ENCODE measurements at regions not wholly inside any gene's neighbourhood (a gene's known extent, or its start where the extent isn't known, plus 50 kb on each side); places are given as distances from the start of the nearest gene placed in this dataset.

DNA sequence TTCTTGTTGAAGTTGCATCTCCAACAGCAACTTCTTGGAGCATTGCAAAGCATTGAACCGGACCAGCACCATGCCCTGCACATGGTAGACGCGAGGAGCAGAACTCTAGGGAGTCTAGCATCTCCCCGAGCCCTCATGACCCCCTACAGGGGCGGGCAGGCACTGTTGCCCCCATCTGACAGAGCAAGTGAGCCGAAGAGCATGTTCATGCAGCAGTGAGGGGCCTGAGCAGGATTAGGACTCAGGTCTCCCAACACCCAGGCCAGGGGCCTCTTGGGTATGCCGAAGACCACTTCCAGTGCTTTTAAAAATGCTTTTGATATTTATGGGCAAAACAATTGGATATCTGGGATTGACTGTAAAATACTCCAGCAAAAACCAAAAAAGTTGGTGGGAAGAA lies 163.3 kb downstream of the TFCP2L1 start:
- no peak for DNase-seq

- DNase-seq = no peak
These were observed 161.7 kb downstream of the TFCP2L1 start for GRCh38 chr2:121123268-121123667.

DNA sequence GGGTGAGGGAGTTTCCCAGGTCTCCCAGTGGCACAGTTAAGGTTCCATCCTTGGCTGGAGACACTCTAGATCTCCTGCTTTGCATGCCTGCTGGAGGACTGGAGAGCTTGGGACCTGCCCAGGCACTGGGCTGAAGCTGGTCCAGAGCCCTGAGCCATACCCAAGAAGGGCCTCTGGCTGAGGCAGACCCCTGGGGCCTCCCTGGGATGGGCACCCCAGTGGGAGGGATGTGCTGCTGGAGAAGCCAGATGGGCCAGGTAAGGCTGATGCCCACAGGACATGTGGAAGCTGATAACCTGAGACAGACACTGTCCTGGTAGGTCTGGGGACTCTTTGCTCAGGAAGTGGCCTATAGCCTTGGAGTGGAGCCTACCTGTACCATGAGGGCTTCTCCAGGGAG lies 160.7 kb downstream of the TFCP2L1 start:
- no peak for DNase-seq

- DNase-seq = no peak
These were observed 159.7 kb downstream of the TFCP2L1 start for GRCh38 chr2:121125350-121125749.

DNA sequence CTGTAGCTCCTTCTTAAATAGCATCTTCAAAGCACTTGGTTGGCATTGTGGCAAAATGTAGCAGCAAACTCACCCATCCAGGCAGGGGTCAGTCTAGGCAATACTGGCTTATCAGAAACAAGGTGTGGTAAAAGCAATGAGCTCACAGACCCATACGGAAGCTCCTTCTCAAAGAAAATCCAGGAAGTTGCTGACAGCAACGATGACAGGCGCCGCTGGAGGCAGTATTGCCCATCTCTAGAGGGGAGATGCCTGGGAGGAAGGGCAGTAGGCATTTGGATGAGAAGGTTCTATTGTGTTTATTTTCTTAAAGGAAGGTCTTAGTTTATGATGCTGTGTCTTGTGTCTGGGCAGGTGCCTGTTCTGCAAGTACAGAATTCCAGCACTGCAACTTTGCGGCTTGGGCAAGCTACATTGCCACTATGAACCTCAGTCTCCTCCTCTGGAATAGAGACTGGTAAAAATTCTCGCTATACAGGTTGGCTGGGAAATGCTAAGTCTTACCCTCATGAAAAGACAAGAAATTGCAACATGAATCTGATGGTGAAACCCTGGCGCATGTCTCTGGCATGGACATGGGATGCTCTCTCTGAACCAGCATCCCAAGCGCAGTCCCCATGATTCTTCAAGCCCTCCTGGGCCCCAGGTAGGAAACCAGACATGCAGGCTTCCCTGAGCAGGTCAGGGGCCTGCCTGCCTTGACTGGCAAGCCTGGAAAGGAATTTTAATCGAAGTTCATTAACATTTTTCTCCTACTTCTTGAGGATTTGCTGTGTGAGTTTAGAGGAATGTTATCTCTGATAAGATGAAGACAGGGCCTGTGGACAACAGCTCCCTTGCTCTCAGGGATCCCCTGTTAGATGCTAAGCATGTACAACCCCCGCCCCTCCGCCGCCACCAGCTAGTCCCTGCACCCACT lies 156.0 kb downstream of the TFCP2L1 start:
- no peak for DNase-seq

DNA sequence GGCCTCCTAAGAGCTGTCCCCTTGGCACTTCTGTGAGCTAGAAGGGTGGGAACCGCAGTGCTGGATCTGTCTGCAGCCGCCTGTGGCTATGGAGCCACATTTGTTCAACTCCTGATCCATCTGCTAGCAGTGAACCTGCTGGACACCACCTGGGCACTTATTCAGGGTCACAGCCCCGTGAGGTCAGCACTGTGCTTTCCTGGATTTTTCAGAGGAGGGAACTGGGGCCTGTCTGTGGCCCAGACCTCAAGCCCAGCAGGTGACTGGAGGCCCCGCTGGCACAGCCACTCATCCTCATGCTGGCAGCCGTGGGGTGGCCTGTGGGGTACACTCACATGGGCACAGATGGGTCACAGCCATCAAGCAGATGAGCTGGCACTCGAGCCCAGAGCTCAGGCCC lies 155.3 kb downstream of the TFCP2L1 start:
- DNase-seq = no peak

- DNase-seq = no peak
These were observed 154.6 kb downstream of the TFCP2L1 start for GRCh38 chr2:121130301-121130850.

GRCh38 chr2:121131375-121131774 lies 153.6 kb downstream of the TFCP2L1 start:
- no peak for DNase-seq

GRCh38 chr2:121132054-121132761 lies 152.8 kb downstream of the TFCP2L1 start:
- DNase-seq = no peak

- DNase-seq = no peak
These were observed 152.3 kb downstream of the TFCP2L1 start for GRCh38 chr2:121132762-121133107.

DNA sequence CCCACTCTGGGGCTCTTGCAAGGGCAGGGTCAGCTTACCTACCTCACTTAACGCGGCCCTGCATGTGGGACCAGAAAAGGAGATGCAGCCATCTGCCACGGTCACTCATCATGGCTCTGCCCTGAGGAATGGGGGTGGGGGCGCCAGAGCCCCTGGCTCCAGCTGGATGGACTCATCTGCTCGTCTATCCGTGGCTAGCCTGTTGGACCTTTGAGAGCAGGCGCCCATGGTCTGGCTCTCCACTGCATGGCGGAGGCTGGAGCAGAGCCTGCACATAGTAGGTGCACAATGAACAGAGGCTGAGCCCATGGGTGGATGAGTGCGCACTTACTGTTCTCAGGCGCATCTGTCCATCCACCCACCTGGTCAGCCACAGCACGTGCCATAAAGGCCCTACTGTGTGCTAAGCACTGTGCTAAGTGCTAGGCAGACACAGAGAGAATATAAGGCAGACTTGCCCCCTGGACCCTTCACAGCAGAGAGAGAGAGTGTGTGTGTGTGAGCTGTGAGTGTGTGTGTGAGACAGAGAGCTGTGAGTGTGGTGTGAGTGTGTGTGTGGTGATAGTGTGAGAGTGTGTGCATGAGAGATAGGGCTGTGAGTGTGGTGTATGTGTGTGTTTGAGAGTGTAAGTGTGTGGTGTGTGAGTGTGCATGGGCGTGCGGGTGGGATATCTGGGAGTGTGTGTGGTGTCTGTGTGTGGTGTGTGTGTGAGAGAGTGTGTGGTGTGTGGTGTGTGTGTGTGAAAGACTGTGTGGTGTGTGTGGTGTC lies 151.3 kb downstream of the TFCP2L1 start:
- no peak for DNase-seq

GRCh38 chr2:121134728-121135127 lies 150.3 kb downstream of the TFCP2L1 start:
- no peak for DNase-seq

GRCh38 chr2:121135168-121135853 lies 149.7 kb downstream of the TFCP2L1 start:
- no peak for DNase-seq

DNA sequence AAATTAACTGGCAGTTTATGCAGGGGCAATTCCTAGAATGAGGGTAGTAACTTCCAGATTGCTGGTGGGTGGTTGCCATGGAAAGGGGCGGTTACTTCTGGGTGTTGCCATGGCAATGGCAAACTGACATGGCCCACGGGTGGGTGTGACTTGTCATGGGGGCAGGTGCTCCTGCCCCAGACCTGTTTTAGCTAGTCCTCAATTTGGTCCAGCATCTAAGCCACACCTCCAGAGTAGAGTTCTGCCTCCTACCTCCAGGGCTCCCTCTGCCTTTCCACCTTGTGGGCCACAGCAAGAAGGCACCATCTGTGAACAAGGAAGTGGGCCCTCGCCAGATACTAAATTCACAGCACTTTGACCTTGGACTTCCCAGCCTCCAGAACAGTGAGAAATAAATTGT lies 148.7 kb downstream of the TFCP2L1 start:
- DNase-seq = no peak

DNA sequence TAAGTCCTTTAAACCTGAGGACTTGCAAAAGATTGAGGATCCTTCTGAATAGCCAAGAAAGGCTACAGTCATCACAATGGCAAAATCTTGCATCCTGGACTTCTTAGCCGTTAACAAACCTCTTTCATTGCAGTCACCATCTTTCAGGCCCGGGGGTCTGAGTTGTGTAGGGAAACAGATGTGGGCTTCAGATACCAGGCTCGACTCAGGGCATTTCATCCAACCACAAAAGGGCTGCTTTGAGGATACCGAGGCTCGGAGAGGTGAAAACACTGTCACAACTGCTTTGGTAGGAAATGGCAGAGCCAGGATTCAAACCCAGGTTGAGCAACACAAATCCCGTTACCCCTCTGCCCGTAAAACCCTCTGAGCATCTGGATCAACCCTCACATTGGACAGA lies 147.4 kb downstream of the TFCP2L1 start:
- DNase-seq = no peak

GRCh38 chr2:121140734-121141133 lies 144.3 kb downstream of the TFCP2L1 start:
- no peak for DNase-seq

DNA sequence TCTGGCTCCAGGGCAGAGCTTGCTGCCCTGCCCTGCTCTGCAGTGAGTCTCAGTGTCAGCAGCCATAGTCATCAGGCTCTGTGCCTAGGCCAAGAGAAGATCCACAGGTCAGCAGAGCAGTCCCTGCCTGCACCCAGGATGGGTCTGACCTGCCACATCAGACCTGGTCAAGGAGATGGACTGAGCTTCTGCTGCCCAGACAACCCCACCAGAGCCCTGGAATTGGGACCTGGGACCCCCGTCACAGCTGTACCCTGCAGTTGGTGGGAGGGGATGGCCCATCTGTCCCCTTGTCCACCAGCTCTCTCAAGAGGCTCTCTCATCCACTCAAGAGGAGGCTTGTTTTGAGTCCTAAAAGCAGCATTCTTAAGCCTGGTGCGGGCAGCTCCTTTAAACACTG lies 142.6 kb downstream of the TFCP2L1 start:
- DNase-seq = no peak

- DNase-seq = no peak
These were observed 140.9 kb downstream of the TFCP2L1 start for GRCh38 chr2:121144111-121144510.

GRCh38 chr2:121146630-121147029 lies 138.4 kb downstream of the TFCP2L1 start:
- DNase-seq = no peak

DNA sequence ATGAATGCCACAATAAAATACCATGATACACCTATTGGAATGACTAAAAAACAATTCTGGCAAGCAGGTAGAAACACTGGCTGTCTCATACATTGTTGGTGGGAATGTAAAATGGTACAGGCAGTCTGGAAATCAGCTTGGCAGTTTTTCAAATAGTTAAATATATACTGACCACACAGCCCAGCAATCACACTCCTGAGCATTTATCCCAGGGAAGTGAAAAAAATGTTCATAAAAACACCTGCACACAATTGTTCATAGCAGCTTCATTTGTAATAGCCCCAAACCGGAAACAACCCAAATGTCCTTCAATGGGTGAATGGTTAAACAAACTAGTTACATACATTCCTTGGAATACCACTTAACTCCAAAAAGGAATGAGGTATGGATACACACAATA lies 137.2 kb downstream of the TFCP2L1 start:
- DNase-seq = no peak

DNA sequence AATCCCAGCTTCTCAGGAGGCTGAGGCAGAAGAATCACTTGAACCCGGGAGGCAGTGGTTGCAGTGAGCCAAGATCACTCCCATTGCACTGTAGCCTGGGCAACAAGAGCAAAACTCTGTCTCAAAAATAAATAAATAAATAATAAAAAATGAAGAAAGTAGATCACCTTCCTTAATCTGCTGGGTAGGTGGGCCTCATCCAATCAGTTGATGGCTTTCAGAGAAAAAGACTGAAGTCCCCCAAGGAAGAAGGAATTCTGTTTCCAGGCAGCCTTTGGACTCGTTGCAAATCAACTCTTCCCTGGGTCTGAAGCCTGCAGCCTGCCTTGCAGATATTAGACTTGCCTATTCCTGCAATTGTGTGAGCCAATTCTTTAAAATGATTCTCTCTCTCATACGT lies 136.5 kb downstream of the TFCP2L1 start:
- no peak for DNase-seq

DNA sequence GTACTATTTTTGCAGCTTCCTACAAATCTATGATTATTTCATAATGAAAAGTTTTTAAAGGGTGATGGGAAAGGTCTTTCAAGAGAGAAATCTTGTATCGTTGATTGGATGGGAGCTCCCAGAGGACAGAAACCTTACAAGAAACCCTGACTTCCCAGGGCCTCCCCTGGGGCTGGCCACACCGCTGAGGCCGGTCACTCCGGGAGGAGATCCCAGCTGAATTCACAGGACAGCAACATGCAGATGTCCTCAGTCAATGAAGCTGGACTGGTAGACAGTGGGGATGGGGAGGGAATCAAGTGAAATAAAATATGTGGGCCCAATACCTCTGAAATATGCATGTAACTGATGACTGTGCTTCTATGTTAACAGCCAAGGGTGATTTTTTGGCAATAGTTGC lies 135.6 kb downstream of the TFCP2L1 start:
- DNase-seq = no peak

DNA sequence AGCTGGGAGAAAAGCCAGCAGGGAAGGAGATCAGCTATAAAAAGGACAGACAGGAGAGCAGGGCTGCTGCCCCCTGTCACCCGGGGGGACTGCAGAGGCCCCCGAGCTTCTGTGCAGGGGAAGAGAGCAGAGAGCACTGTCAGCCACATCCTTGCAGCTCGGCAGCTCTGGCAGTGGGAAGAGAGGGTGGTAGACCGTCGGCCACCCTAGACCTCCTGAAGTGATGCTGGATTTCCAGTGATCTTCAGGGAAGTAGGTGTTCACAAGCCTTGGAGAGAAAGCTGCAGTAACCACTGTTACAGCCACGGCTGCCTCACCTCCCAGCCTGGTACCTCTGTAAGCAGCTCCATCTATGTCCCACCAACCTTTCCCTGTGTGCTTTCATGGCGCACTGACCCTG lies 134.9 kb downstream of the TFCP2L1 start:
- DNase-seq = no peak
